Astrocyte of the hippocampus (primary cell): ENCODE measurements at regions not wholly inside any gene's neighbourhood (a gene's known extent, or its start where the extent isn't known, plus 50 kb on each side); places are given as distances from the start of the nearest gene placed in this dataset.

Experiments
- DNase-seq: peaks from one replicate; pipeline ENCODE4 v3.0.0; 2011; ENCODE audit warnings: low read depth, low spot score

DNA sequence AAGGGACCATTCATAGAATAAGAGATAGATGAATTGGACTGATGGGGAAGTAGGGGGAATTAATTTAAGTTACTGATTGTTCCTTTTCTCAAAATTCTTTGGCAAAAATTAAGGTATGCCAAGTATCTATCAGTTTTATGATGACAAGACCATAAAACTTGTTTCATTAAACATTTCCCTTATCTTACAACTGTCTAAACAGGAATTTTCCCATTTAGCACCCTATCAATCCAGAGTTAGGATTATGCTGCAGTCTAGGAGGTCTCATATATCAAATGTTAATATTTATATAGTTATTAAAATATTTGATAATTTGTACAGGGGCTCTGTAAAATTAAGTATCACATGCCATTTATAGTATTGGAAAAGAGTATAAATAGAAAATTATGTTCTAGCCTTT is 51.5 kb upstream of the ARID1B start:
- DNase-seq, result no peak

DNA sequence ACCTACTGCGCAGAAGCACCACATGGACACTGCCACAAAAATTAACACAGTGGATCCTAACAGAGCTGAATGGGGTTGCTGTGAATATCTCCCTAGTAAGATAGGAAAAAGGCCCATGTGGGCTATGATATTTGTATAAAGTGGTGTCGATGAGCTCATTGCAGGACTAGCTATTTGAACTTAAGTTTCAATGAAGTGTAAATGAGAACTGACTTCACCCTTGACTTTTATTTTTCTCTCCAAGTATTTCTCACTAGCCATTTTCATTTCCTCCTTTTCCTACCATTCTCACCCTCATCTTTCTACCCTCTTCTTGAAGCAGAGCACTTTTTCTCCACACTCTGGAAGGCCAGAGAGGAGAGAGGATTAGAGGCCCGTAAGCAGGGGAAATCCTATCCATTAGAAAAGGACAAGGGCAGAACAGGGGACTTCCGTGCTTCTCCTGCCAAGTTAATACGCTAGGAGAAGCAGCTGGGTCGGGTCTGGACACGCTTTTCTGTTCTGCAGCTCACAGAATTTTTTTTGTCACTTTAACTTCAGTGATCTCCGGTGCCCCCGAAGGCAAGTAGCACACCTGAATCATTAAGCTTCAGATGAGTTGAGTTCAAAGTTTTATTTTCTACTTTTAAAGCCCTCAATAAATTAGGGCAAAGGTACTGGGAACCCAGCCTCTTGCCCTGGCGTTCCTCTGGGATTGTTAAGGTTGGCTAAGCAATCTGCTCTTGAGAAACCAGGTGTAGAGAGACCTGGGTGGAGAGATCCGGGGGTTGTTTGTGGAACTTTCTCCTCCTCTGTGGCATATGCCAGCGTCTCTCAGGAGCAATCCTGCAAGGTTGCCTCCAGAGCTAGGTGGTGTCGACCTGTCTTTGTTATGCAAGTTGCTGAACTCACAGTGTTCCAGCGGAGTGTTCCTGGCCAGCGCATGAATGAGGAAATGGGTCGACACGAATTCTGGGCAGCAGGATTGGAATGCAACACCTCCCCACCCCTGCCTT is 56.2 kb upstream of the ARID1B start:
- DNase-seq, result peak; percentile 19

DNA sequence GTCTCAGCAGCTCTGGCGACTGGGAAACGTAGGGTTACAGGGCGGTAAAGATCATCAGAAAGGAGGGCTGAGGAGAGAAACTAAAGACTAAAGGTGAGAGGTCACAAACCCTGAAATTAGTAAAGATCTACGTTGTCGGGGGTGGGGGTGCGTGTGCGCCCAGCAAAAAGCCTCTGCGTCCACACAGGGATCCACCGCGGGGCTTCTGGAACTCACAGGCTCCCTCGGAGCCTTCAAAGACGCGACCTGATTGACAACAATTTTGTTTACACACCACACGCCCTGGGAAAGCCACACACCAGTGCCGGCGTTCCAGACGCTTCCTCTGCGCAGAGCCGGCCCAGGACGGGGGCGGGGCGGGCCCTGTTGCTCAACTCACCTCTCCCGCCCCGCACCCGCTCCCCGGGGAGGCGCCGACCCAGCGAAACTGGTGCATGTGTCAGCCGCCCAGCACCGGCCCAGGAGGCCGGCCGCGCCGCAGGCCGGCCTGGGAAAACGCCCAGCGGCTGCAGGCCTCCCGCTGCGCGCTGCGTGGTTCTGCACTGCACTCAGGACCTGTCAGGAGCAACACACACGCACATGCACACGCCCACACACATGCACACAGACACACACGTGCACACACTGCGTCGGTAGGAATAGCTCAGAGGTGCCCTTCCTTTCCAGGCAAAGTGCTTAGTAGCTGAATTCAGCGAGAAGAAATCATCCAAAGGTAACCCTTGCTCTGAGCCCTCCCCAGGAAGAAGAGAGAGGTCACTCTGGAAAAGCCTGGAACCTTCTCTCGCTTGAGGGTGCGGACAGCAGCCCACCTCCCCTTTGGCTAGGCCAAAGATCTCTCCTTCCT is 57.2 kb upstream of the ARID1B start:
- DNase-seq, result peak; percentile 85

DNA sequence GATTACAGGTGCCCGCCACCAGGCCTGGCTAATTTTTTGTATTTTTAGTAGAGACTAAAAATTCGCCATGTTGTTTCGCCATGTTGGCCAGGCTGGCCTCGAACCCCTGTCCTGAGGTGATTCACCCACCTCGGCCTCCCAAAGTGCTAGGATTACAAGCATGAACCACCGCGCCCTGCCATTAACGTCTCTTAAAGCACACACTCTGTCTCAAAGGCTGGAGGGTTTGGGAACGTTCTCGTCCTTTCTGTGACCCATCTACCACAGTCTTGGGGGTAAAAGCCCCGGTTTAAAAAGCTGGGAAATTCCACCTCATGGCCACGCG is 57.8 kb upstream of the ARID1B start:
- DNase-seq, result no peak

DNA sequence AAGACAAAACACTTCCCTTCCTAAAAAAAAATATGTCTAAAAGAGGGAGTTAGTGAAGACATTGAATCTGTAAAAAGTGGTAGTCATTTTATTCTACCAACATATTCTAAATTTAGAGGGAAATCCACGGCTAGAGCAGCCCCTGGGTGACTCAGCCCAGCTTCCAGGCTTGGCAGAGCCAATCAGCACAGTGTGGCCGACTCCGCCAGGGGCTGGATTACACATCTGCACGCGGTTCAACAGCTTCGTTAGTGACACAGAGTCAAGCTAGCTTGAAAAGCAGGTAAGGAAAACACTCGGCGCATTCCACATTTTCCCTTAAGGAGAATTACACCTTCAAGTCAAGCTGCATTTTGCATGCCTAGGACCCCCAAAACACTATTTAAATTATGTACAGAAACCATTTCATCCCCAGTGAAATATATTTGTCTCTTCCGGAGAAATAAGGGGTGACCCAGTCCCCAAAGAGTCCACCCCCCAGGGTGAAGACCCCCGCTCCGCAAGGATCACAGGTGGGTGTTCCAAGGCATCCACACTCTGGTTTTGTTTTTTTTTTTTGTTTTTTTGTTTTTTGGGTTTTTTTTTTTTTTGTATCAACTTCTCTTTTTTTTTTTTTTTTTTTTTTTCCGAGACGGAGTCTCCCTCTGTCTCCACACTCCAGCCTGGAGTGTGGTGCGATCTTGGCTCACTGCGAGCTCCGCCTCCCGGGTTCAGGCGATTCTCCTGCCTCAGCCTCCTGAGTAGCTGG is 58.4 kb upstream of the ARID1B start:
- DNase-seq, result peak; percentile 82

- DNase-seq, result no peak
Observed at GRCh38 chr6:156717542-156717941, 59.6 kb upstream of the ARID1B start.

DNA sequence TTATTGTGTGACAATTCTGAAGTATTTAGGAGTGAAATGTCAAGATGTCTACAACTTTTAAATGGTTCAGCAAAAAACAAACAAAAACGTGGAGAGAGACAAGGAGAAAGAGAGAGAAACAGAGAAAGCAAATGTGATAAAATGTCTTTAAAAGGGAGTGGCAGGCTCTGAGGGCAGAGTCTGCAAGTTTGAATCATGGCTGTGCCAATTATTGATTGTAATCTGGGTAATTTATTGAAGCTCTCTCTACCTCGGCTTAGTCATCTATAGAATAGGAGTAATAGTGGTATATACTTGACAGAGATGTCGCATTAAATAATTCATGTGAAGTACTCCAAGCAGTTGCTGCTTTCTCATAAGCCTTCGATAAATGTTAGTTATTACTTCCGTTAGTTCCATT is 61.3 kb upstream of the ARID1B start:
- DNase-seq, result no peak

DNA sequence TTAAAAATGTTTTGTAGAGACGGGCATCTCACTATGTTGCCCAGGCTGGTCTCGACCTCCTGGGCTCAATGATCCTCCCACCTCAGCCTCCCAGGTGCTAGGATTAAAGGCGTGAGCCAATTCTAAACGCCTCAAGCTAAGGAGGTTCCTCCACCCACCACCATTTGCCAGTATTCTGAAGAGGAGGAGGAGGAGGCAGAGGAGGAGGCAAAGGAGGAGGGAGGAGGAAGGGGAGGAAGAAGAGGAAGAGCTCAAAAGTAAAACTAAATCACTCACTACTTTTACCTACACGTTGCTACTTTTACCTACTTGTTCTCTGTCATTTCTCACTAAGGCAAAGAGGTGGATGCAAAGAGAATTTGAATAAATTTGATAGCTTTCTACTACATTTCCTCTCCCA is 63.6 kb upstream of the ARID1B start:
- no peak for DNase-seq

GRCh38 chr6:156710479-156710878 is 66.7 kb upstream of the ARID1B start:
- no peak for DNase-seq

- DNase-seq, result peak; percentile 22
Observed at GRCh38 chr6:156707818-156708217, 69.4 kb upstream of the ARID1B start.

DNA sequence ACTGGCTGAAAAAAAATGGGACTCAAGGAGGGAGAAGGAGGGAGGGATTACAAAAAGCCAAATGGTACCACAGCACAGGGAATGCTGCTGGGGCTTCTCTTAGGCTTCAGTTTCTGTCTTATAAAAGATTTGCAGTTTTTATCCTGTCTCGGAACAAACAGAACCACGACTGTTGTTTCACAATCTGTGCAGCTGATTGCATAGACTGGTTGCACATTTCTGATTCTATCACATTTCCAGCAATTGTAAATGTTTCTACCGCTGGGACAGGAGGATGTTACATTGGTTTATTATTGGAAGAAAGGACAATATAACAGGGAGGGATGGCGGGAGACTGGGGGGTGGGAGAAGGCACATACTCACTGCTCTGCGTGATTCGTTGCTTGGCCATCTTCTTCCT is 73.5 kb upstream of the ARID1B start:
- no peak for DNase-seq

DNA sequence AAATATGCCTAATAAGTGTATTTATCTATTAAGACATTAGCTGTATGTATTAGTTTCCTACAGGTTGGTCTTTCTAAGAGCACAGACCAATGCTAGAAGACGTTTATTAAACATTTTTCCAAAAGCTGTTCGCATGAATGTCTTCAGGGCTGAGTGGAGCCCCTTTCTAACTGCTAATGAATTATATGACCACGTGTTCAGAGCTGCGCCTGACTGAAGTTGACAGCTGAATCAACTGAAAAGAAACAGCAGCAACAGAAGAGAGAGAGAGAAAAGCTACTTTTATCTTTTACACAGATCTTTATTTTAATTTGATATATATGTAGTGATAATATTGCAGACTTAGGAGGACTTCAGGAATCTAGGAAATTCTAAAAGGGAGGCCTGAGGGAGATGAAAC is 75.2 kb upstream of the ARID1B start:
- DNase-seq, result no peak

- no peak for DNase-seq
Observed at GRCh38 chr6:156700440-156701057, 76.6 kb upstream of the ARID1B start.

DNA sequence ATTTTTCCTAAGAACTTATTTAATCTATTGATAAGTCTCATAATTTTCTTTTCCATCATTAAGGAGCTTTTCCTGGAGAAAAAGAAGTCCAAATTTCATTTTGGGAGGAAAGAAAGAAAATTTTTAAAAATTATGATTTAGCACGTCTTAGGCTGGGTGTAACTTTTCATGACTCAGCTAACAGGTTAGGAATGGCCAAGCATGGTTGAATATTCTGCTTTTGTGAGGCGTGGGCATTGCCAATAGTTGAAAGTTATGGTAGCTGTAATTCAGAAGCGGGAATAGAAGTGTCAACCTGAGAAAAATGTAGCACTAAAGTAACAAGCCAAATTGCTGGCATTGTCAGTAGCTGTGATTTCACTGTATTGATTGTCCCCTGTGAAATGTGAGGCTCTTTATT is 77.2 kb upstream of the ARID1B start:
- DNase-seq, result no peak

DNA sequence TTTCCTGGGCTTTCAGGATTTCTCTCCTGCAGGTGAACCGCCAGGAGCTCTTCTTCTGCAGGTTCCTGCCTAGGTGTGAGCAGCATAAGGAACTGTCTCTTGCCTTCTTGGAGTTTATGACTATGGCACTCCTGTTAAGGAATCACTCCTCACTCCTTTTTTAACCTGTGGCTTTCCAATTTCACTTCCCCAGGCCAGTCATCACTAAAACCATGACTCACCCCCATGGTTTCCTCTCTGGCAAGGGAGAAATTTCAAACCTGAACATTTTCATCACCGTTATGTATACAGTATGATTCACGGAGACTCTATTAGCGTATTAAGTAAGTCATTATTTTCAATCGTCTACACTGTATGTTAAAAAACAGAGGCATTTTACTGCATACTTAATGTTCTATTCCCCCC is 78.2 kb upstream of the ARID1B start:
- peak; percentile 62 for DNase-seq

GRCh38 chr6:156698239-156699016 is 78.8 kb upstream of the ARID1B start:
- DNase-seq, result no peak

GRCh38 chr6:156697225-156697830 is 79.8 kb upstream of the ARID1B start:
- no peak for DNase-seq

GRCh38 chr6:156695742-156696141 is 81.4 kb upstream of the ARID1B start:
- DNase-seq, result no peak

DNA sequence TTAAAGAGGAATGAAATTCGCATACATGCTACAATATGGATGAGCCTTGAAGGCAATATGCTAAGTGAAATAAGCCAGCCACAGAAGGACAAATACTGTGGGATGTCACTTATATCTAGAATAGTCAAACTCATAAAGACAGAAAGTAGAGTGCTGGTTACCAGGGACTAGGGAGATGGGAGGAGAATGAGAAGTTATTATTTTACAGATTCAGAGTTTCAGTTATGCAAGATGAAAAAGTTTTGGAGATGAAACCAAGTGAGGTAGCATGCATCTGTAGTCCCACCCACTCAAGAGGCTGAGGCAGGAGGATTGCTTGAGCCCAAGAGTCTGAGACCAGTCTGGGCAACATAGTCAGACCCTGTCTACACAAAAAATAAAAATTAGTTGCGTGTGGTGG is 82.5 kb upstream of the ARID1B start:
- DNase-seq, result no peak

GRCh38 chr6:156691018-156691417 is 86.2 kb upstream of the ARID1B start:
- DNase-seq, result no peak
